ENCODE measurements at regions not wholly inside any gene's neighbourhood (a gene's known extent, or its start where the extent isn't known, plus 50 kb on each side); places are given as distances from the start of the nearest gene placed in this dataset.
A peak's percentile ranks its signal among the peaks of the same experiment; 100 is the strongest.

GRCh38 chr5:68420476-68421344 lies 205.2 kb downstream of the PIK3R1 start:
- ATAC-seq, result peak in 1 of 2 donors; percentile 55
- H3K4me1 ChIP-seq, result peaks cover 16% of the 10 kb centered on the region
- no peaks in the 10 kb centered on the region for H3K36me3 ChIP-seq
- no peak overlapping the region for H3K27ac ChIP-seq
- H3K27me3 ChIP-seq (ENCODE audit: low read depth), result no peaks in the 10 kb centered on the region
- no peak for TF ChIP-seq CTCF (IDR thresholded peaks at IDR 0.05)
- H3K4me3 ChIP-seq, result no peak overlapping the region
- peak; percentile 47 for DNase-seq
- intact Hi-C loops (cut with DNase I), result no loop called here
- no peaks in the 10 kb centered on the region for H3K9me3 ChIP-seq

GRCh38 chr5:68421485-68422220 lies 206.1 kb downstream of the PIK3R1 start:
- Histone ChIP-seq H3K27me3 (ENCODE audit: low read depth) (no peaks in the 10 kb centered on the region), H3K9me3 (no peaks in the 10 kb centered on the region), H3K36me3 (no peaks in the 10 kb centered on the region), H3K4me1 (peaks cover 16% of the 10 kb centered on the region), H3K27ac (no peak overlapping the region), H3K4me3 (no peak overlapping the region)
- intact Hi-C loops (cut with DNase I), result no loop called here
- TF ChIP-seq CTCF (IDR thresholded peaks at IDR 0.05), result no peak
- ATAC-seq, result no peak
- no peak for DNase-seq

GRCh38 chr5:68423154-68423811 lies 207.7 kb downstream of the PIK3R1 start:
- no peaks in the 10 kb centered on the region for H3K36me3 ChIP-seq
- H3K4me1 ChIP-seq, result peaks cover 16% of the 10 kb centered on the region
- no peaks in the 10 kb centered on the region for H3K9me3 ChIP-seq
- intact Hi-C loops (cut with DNase I), result no loop called here
- ATAC-seq, result no peak
- no peak for DNase-seq
- no peaks in the 10 kb centered on the region for H3K27me3 ChIP-seq (ENCODE audit: low read depth)
- no peak overlapping the region for H3K27ac ChIP-seq
- no peak overlapping the region for H3K4me3 ChIP-seq
- TF ChIP-seq CTCF (IDR thresholded peaks at IDR 0.05), result no peak

GRCh38 chr5:68424799-68425537 lies 209.4 kb downstream of the PIK3R1 start:
- DNase-seq (no peak), ATAC-seq (peak in 1 of 2 donors; percentile 41)
- no peak overlapping the region for H3K4me3 ChIP-seq
- intact Hi-C loops (cut with DNase I), result no loop called here
- no peaks in the 10 kb centered on the region for H3K27me3 ChIP-seq (ENCODE audit: low read depth)
- TF ChIP-seq CTCF (IDR thresholded peaks at IDR 0.05), result no peak
- H3K4me1 ChIP-seq, result peaks cover 15% of the 10 kb centered on the region
- no peak overlapping the region for H3K27ac ChIP-seq
- no peaks in the 10 kb centered on the region for H3K36me3 ChIP-seq
- no peaks in the 10 kb centered on the region for H3K9me3 ChIP-seq

- no peaks in the 10 kb centered on the region for H3K27me3 ChIP-seq (ENCODE audit: low read depth)
- no peak overlapping the region for H3K27ac ChIP-seq
- H3K4me3 ChIP-seq, result no peak overlapping the region
- DNase-seq (no peak), ATAC-seq (no peak)
- no peak for TF ChIP-seq CTCF (IDR thresholded peaks at IDR 0.05)
- no peaks in the 10 kb centered on the region for H3K36me3 ChIP-seq
- H3K9me3 ChIP-seq, result no peaks in the 10 kb centered on the region
- peaks cover 9% of the 10 kb centered on the region for H3K4me1 ChIP-seq
- intact Hi-C loops (cut with DNase I), result no loop called here
Measured at GRCh38 chr5:68426586-68426985, 211.0 kb downstream of the PIK3R1 start.

All from lower lobe of right lung (tissue), 2 donors.